T-helper 2 cell treated with Interferon-gamma antibody and Interleukin-4, amounts not matched to agents 5 μg/mL and 100 μg/mL, for 36 hours (primary cell): ENCODE measurements at regions not wholly inside any gene's neighbourhood (a gene's known extent, or its start where the extent isn't known, plus 50 kb on each side); places are given as distances from the start of the nearest gene placed in this dataset.
"Not testable (repeated sequence)": the region's sequence is repeated elsewhere in the genome, so short reads cannot be mapped to it uniquely, and the experiment has no call there.

Experiments
- DNase-seq: peaks from one replicate; pipeline ENCODE4 v3.0.0; 2021; ENCODE audit warnings: low spot score
- H3K27ac Mint-ChIP-seq: one replicate; pipeline ENCODE4 v1.8.0; 2021; ENCODE audit warnings: mild to moderate bottlenecking, mixed read lengths
- H3K27me3 Mint-ChIP-seq: one replicate; pipeline ENCODE4 v1.8.0; 2021; ENCODE audit warnings: low read depth, mixed read lengths
- H3K36me3 Mint-ChIP-seq: one replicate; pipeline ENCODE4 v1.8.0; 2021; ENCODE audit warnings: low read depth, mixed read lengths
- H3K4me1 Mint-ChIP-seq: one replicate; pipeline ENCODE4 v1.8.0; 2021; ENCODE audit warnings: low read depth, mixed read lengths
- H3K4me3 Mint-ChIP-seq: one replicate; pipeline ENCODE4 v1.8.0; 2022; ENCODE audit warnings: mild to moderate bottlenecking, moderate library complexity, mixed read lengths
- H3K9me3 Mint-ChIP-seq: one replicate; pipeline ENCODE4 v1.8.0; 2021; ENCODE audit warnings: mixed read lengths

DNA sequence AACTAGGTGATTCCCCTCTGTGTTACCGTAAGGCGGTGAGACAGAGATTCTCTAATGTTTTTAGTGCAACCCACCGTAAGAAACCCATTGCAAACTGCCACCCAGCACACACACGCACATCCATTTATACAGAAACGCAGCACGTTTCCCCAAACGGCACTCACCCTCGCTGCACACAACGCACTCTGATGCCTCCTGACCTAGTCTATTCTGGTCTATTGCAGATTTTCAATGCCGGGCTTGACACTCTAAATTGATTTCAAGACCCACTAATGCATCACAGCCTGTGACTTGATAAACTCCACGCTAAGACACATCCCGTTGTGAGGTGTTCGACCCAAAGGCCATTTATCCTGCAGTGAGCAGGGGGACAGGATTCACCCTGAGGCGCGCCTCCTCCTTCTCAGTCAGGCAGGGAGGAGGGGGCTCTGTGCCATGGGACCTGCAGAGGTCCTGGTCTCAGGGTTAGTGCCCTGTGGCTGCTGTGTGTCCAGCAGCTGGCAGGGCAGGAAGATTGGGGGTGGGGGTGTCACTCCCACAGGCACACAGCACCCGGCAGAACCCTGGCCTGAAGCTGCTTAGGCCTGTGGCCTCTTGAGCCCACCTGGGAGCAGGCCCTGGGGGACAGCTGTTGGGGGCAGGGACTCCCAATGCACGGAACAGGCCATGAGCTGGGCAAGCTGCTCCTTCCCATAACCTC lies 335.6 kb downstream of the PREX1 start:
- Mint-ChIP-seq H3K4me3 (no peak overlapping the region), H3K27me3 (no peaks in the 10 kb centered on the region), H3K27ac (no peak overlapping the region), H3K36me3 (no peaks in the 10 kb centered on the region), H3K9me3 (no peaks in the 10 kb centered on the region), H3K4me1 (no peaks in the 10 kb centered on the region)
- no peak for DNase-seq

DNA sequence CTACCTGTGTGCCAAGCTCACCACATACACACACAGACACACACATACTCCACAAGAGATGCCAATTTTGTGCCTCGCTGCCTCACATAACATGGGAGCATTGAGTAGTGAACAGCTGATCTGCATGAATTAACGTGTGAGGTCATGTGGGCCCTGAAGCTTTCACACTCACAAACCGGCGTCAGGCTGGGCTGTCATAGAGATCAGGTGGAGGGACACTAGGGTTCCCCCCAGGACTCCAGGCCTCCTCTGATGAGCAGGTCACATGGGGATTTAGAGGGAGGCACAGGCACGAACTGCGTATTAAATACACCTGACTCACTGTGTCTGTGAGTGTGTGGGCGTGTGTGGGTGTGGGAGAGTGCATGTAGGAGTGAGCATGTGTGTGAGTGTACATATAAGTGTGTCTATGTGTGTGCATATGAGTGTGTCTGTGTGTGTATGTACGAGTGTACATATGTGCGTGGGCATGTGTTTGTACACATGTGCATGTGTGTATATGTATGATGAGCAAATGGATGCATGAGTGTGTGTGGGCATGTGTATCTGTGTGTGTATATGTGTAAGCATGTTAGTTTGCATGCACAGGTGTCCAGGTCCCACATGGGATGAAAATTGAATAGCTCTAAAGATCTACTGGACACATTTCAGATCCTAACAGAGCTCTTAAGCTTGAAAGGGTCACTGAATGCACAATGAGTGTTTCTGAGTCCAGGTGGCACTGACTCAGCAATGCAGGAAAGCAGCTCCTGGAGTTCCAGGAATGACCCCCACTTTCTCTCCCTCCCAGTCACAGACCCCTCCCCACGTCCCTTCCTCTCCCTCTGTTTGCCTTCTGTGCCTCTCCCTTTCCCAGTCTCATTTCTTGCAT lies 336.6 kb downstream of the PREX1 start:
- H3K4me3 Mint-ChIP-seq: no peak overlapping the region

DNA sequence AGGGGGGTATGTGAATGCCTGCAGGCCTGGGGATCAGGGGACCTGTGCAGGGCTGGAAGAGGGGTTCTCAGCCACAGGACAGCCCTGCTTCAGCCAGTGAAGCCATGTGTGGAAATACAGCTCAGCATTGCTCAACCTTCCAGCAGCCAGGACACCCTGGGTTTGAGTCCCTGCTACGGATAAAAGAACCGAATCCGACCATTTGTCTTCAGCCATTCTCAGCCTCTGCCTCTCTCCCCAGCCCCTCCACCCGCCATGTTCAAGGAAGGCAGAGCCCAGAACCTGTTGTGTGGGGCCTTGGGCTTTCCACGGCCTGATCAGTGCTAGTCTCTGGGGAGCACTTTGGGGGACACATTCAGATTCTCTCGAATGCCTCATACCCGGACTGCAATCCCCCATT lies 337.5 kb downstream of the PREX1 start:
- not testable (repeated sequence) for H3K36me3 Mint-ChIP-seq, H3K9me3 Mint-ChIP-seq, H3K27me3 Mint-ChIP-seq, H3K4me3 Mint-ChIP-seq, H3K27ac Mint-ChIP-seq, H3K4me1 Mint-ChIP-seq, DNase-seq

More for the DNA sequence above, 336.6 kb downstream of the PREX1 start:
- no peak for DNase-seq
- Mint-ChIP-seq H3K4me1 (no peaks in the 10 kb centered on the region), H3K27ac (no peak overlapping the region), H3K36me3 (no peaks in the 10 kb centered on the region), H3K9me3 (no peaks in the 10 kb centered on the region), H3K27me3 (no peaks in the 10 kb centered on the region)

DNA sequence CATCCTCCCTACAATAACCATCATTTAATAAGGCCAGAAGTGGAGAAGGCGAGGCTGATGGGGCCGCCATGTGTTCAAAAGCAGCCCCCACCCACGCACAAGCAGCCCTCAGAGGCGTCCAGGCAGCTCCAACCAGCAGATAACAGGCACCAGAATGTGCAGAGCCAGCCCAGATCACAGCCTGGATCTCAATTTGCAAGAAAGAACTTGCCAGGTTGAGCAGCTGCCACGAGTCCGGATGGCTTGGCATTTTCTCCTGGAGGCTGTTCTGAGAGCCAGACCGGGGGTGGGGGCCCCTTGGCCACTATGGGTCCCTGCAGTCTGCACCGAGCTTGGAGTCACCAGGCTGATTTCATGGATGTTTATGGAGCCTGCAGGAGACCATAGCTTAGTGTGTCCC lies 338.1 kb downstream of the PREX1 start:
- no peak overlapping the region for H3K4me3 Mint-ChIP-seq
- H3K27me3 Mint-ChIP-seq: no peaks in the 10 kb centered on the region
- H3K27ac Mint-ChIP-seq: no peak overlapping the region

DNA sequence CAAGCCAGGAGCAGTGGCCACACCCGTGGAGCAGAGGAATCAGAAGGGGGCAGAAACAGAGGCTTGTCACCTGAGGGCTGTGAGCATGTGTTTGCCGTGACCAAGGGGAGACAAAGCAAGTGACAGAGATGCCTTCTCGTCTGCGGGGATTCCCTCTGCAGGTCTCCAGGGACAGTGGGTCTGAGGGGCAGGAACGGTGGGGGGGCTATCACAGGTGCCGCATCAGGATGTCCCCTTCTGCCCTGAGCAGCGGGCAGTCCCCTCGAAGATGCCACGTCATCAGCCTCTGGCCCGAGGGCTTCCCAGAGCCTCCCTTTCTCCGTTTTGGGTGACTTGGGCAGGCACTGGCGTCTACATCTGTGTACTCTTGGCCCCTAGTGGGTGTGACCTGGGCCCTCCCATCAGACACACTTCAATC lies 338.7 kb downstream of the PREX1 start:
- Mint-ChIP-seq H3K36me3 (no peaks in the 10 kb centered on the region), H3K4me1 (no peaks in the 10 kb centered on the region), H3K27ac (no peak overlapping the region), H3K27me3 (no peaks in the 10 kb centered on the region), H3K9me3 (no peaks in the 10 kb centered on the region), H3K4me3 (no peak overlapping the region)
- DNase-seq: no peak

More for the DNA sequence above, 338.1 kb downstream of the PREX1 start:
- H3K4me1 Mint-ChIP-seq: no peaks in the 10 kb centered on the region
- H3K36me3 Mint-ChIP-seq: no peaks in the 10 kb centered on the region
- DNase-seq: no peak
- H3K9me3 Mint-ChIP-seq: no peaks in the 10 kb centered on the region

DNA sequence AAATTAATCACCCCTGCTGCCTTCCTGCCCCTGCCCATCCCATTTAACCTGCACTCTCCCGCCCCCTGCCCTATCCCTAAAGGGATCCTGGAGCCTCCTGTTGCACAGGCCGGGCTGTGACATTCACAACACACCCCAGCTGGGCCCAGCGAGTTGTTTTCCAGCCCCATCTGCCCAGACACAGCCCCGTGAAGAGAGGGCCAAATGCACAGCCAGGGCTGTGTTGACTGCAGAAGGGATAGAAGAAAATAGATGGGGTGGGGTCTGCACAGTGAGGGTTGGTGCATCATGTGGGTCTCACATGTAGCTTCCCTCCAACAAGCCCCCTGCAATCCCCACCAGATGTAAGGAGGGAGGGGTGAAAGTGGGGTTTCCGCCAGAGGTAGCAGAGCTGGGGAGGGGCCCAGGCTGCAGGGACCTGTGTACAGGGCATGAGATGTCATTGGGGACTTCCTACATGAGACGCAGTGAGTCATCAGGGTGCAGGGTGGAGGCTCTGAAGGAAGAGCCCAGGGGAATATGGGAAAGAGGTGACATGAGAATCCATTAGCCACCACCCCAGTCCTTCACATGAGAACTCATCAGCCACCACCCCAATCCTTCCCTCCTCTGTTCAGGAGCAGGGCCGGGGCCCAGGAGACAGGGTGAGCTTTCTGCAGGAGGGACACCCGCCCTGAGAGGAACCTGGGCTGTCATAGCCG lies 339.3 kb downstream of the PREX1 start:
- not testable (repeated sequence) for H3K4me1 Mint-ChIP-seq, H3K27ac Mint-ChIP-seq, DNase-seq, H3K4me3 Mint-ChIP-seq, H3K27me3 Mint-ChIP-seq, H3K36me3 Mint-ChIP-seq, H3K9me3 Mint-ChIP-seq

DNA sequence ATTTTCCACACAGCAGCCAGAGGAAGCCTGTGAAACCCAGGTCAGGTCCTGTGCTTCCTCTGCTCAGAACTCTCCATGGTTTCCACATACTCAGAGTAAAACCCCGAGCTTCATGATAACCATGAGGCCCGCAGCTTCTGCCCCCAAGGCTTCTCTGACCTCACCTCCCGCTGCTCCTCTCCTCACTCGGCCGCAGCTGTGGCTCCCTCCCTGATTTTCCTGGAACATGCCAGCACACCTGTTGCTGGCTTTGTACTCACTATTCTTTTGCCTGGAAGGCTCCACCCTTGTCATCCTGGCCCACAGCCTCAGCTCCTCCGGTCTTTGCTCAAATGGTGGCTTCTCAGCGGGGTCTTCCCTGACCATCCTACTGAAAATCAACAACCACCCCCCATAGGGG lies 341.7 kb downstream of the PREX1 start:
- no peak overlapping the region for H3K4me3 Mint-ChIP-seq
- H3K27me3 Mint-ChIP-seq: peaks cover 4% of the 10 kb centered on the region
- H3K27ac Mint-ChIP-seq: no peak overlapping the region
- DNase-seq: no peak
- no peaks in the 10 kb centered on the region for H3K9me3 Mint-ChIP-seq
- no peaks in the 10 kb centered on the region for H3K4me1 Mint-ChIP-seq
- no peaks in the 10 kb centered on the region for H3K36me3 Mint-ChIP-seq

DNA sequence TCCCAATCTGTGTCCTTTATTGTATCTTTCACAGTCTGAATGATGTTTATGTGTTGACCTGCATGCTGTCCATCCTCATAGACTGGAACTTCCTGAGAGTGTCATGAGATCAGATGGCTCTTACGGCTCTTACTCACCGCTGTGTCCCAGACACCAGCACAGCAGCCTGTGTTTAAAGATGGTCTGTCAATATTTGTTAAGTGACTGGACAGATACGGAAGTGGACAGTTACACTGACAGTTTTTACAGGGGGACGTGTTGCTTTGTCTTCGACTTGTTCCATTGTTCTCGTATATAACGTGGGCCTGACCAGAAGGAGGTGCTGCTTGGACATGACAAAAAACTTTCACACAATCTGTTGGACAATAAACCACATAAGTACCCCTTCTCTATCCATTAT lies 342.6 kb downstream of the PREX1 start:
- H3K36me3 Mint-ChIP-seq, H3K27ac Mint-ChIP-seq, H3K4me1 Mint-ChIP-seq, H3K4me3 Mint-ChIP-seq, H3K9me3 Mint-ChIP-seq, DNase-seq: not testable (repeated sequence)
- peaks cover 11% of the 10 kb centered on the region for H3K27me3 Mint-ChIP-seq

DNA sequence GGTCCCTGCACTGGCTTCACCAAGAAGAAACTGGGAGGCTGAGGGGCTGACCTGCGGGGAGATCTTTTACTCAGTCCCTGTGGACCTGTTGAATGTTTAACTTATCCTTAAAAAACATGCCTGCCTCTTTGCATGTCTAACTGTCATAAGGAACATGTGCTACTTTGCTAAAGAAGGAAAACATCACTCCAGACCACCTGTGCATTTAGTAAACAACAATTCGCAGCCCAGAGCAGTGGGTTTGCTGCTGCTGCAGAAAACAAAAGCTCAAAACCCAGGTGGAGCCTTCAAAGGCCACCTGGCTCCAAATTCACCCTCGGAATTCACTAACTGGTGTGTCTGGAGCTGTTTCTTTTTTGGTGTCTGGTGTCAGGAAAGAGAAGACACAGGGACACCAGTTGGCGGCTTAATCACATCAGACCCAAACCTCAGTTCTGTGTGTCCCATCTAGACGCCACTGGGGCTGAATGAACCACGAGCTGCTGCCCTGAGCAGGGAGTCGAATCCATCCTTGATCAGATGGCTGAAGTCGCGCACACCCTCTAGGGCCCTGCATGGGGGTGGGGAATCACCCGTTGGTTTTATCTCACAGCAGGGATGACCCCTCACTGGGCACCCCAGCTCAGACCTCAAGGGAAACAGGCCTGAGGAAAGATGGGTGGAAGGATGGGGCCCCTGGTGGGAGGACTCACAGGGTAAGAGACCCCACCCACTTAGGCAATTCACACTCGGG lies 344.3 kb downstream of the PREX1 start:
- Mint-ChIP-seq H3K27ac (no peak overlapping the region), H3K4me1 (no peaks in the 10 kb centered on the region), H3K36me3 (no peaks in the 10 kb centered on the region), H3K9me3 (no peaks in the 10 kb centered on the region), H3K27me3 (peaks cover 18% of the 10 kb centered on the region), H3K4me3 (no peak overlapping the region)
- no peak for DNase-seq

DNA sequence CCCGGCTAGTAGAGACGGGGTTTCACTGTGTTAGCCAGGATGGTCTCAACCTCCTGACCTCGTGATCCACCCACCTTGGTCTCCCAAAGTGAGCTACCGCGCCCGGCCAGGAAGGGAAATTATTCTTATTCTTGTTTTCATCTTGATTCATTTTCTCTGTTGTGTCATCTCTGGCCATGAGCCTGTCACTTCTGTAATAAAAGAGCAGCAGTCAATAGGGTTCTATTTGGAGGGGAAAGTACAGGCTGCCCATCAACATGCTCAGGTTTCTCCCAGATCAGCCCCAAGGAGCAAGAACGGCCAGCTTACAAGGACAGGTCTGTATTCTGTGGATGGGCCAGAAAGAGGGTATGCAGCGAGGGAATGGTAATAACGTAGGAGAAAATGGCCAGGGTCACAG lies 345.0 kb downstream of the PREX1 start:
- H3K27me3 Mint-ChIP-seq: peaks cover 18% of the 10 kb centered on the region

DNA sequence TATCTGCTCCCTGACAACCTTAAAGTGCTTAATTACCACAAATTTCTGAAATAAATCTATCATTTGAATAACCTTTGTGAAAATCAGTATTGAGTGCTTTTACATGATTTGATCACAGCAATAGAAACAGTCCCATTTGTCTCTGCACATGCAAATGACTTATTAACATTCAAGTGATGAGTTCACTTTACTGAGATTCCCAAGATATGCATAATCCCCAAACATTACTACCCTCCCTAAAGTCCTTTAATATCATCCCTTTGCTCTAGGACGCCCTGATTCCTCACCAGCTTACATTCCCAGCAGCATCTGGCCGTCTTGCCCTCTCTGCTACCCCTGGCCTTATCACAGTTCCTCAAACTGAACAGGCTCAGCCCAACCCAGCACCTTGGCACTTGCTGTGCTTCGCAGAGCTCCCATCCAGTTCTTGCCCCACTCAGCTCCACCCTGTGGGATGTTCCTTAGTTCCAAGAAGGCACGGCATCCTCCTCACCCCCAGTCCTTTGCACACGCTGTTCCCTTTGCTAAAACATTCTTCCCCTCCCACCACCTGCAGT lies 347.5 kb downstream of the PREX1 start:
- Mint-ChIP-seq H3K4me3 (no peak overlapping the region), H3K4me1 (no peaks in the 10 kb centered on the region), H3K27me3 (peaks cover 18% of the 10 kb centered on the region), H3K9me3 (no peaks in the 10 kb centered on the region), H3K27ac (no peak overlapping the region), H3K36me3 (no peaks in the 10 kb centered on the region)
- DNase-seq: no peak

More for the DNA sequence above, 345.0 kb downstream of the PREX1 start:
- Mint-ChIP-seq H3K4me3 (no peak overlapping the region), H3K36me3 (no peaks in the 10 kb centered on the region), H3K9me3 (no peaks in the 10 kb centered on the region), H3K4me1 (no peaks in the 10 kb centered on the region), H3K27ac (no peak overlapping the region)
- DNase-seq: no peak

DNA sequence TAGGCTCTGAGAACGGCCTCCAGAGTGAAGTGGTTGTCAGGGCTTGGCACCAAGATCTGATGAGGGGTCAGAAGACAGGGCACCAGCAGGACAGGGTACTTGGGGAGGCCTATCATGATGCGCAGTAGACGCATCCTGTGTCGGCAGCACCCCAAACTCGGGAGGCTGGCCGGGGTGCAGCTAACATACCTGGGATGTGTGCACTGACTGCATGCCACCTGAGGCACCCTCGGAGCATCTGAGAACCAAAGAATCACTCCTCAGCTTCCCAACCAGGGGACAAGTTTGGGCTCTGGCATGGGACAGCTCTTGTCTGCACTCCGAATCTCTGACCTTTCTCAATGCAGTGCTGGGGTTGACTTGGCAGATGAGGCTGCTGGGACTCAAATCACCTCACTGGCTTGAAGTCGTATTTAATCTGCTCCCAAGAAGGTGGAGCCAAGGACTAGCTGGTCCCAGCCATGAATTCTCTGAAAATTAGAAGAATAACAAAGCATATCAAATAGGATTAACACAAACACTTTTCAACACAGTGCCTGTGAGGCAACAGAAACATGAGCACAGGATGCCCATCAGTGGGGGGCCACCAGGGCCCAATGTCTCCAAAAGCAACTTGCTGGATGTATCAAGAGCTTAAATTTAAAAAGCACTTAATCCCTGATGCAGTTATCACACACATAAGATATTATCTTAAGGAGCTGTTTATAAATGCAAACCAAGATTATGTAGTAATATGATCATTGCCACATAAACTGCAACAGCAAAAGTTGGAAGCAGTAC lies 348.8 kb downstream of the PREX1 start:
- Mint-ChIP-seq H3K27me3 (peaks cover 18% of the 10 kb centered on the region), H3K36me3 (no peaks in the 10 kb centered on the region), H3K9me3 (no peaks in the 10 kb centered on the region), H3K27ac (no peak overlapping the region), H3K4me3 (no peak overlapping the region), H3K4me1 (no peaks in the 10 kb centered on the region)
- DNase-seq: no peak

DNA sequence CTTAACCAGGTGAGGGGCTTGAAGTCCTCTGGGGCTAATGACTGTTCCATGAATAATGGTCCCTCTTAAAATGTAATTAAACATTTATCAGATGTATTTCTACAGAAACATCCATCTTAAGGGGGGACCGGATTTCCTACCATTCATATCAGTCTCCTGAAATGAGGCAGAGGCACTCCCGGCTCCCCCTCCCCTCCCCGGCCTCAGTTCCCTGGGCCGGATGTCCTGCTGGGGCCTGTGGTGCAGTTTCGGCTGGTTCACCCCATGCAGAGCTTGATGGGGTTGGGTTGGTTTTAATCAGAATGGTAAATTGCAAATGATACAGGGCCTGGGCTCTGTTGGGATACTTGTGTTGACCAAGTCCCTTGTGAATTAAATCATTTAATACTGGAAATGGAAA lies 349.4 kb downstream of the PREX1 start:
- DNase-seq: no peak
- Mint-ChIP-seq H3K27me3 (peaks cover 18% of the 10 kb centered on the region), H3K36me3 (no peaks in the 10 kb centered on the region), H3K27ac (no peak overlapping the region), H3K9me3 (no peaks in the 10 kb centered on the region), H3K4me1 (no peaks in the 10 kb centered on the region), H3K4me3 (no peak overlapping the region)
